ENCODE measurements at regions not wholly inside any gene's neighbourhood (a gene's known extent, or its start where the extent isn't known, plus 50 kb on each side); places are given as distances from the start of the nearest gene placed in this dataset.

- no peak for TF ChIP-seq CTCF (IDR thresholded peaks at IDR 0.05)
- H3K27ac ChIP-seq, result no peak overlapping the region
Observed at GRCh38 chr2:217387776-217388387, 528.0 kb upstream of the TNP1 start.

GRCh38 chr2:217386041-217386440, 526.2 kb upstream of the TNP1 start:
- no peak for TF ChIP-seq CTCF (IDR thresholded peaks at IDR 0.05)
- no peak overlapping the region for H3K4me3 ChIP-seq
- no peak for DNase-seq (ENCODE audit: low spot score)
- H3K27ac ChIP-seq, result no peak overlapping the region

More at GRCh38 chr2:217387776-217388387, 528.0 kb upstream of the TNP1 start:
- no peak overlapping the region for H3K4me3 ChIP-seq
- no peak for DNase-seq (ENCODE audit: low spot score)

GRCh38 chr2:217383620-217384019, 523.8 kb upstream of the TNP1 start:
- DNase-seq (ENCODE audit: low spot score), result no peak
- Histone ChIP-seq H3K4me3 (no peak overlapping the region), H3K27ac (peak overlapping the region in 1 of 2 donors; percentile 20)
- TF ChIP-seq CTCF (IDR thresholded peaks at IDR 0.05), result no peak

GRCh38 chr2:217382794-217383193, 522.9 kb upstream of the TNP1 start:
- Histone ChIP-seq H3K27ac (no peak overlapping the region), H3K4me3 (no peak overlapping the region)
- DNase-seq (ENCODE audit: low spot score), result no peak
- TF ChIP-seq CTCF (IDR thresholded peaks at IDR 0.05), result no peak

GRCh38 chr2:217379807-217380206, 519.9 kb upstream of the TNP1 start:
- DNase-seq (ENCODE audit: low spot score), result no peak

GRCh38 chr2:217372794-217373193, 512.9 kb upstream of the TNP1 start:
- peak overlapping the region in 1 of 2 donors; percentile 72 for H3K27ac ChIP-seq
- no peak for TF ChIP-seq CTCF (IDR thresholded peaks at IDR 0.05)
- no peak overlapping the region for H3K4me3 ChIP-seq
- DNase-seq (ENCODE audit: low spot score), result no peak

More at GRCh38 chr2:217379807-217380206, 519.9 kb upstream of the TNP1 start:
- TF ChIP-seq CTCF (IDR thresholded peaks at IDR 0.05), result no peak
- H3K4me3 ChIP-seq, result no peak overlapping the region
- no peak overlapping the region for H3K27ac ChIP-seq

- Histone ChIP-seq H3K27ac (peak overlapping the region; percentile 13 to 72), H3K4me3 (peak overlapping the region; percentile 4)
- TF ChIP-seq CTCF (IDR thresholded peaks at IDR 0.05), result no peak
- DNase-seq (ENCODE audit: low spot score), result no peak
Observed at GRCh38 chr2:217371781-217372213, 511.9 kb upstream of the TNP1 start.

Measured in coronary artery (tissue), 2 donors.